Fibroblast of peridontal ligament (primary cell): ENCODE measurements at regions not wholly inside any gene's neighbourhood (a gene's known extent, or its start where the extent isn't known, plus 50 kb on each side); places are given as distances from the start of the nearest gene placed in this dataset.
A peak's percentile ranks its signal among the peaks of the same experiment; 100 is the strongest.

Source experiments
- DNase-seq: peaks from one replicate; pipeline ENCODE4 v3.0.0-alpha.2; 2010; ENCODE audit errors: extremely low read depth

- DNase-seq, result peak; percentile 73
Measured at GRCh38 chr2:54360055-54360792, 95.9 kb upstream of the SPTBN1 start.

- no peak for DNase-seq
Measured at GRCh38 chr2:54364409-54364808, 91.7 kb upstream of the SPTBN1 start.

GRCh38 chr2:54365661-54366060, 90.5 kb upstream of the SPTBN1 start:
- DNase-seq, result no peak

- DNase-seq, result no peak
Measured at GRCh38 chr2:54366487-54367280, 89.4 kb upstream of the SPTBN1 start.

- DNase-seq, result peak; percentile 45
Measured at GRCh38 chr2:54370405-54371104, 85.6 kb upstream of the SPTBN1 start.

GRCh38 chr2:54371460-54372065, 84.6 kb upstream of the SPTBN1 start:
- DNase-seq, result no peak

GRCh38 chr2:54372361-54372760, 83.8 kb upstream of the SPTBN1 start:
- no peak for DNase-seq

GRCh38 chr2:54373855-54374254, 82.3 kb upstream of the SPTBN1 start:
- no peak for DNase-seq

- no peak for DNase-seq
Measured at GRCh38 chr2:54374591-54375364, 81.3 kb upstream of the SPTBN1 start.

GRCh38 chr2:54377451-54377850, 78.7 kb upstream of the SPTBN1 start:
- DNase-seq, result no peak

- DNase-seq, result no peak
Measured at GRCh38 chr2:54377901-54378493, 78.1 kb upstream of the SPTBN1 start.

- DNase-seq, result peak; percentile 58
Measured at GRCh38 chr2:54380670-54381069, 75.5 kb upstream of the SPTBN1 start.

GRCh38 chr2:54381293-54381692, 74.8 kb upstream of the SPTBN1 start:
- DNase-seq, result no peak

- no peak for DNase-seq
Measured at GRCh38 chr2:54382601-54383000, 73.5 kb upstream of the SPTBN1 start.

GRCh38 chr2:54384301-54385203, 71.6 kb upstream of the SPTBN1 start:
- no peak for DNase-seq

- DNase-seq, result no peak
Measured at GRCh38 chr2:54385271-54385670, 70.9 kb upstream of the SPTBN1 start.

- no peak for DNase-seq
Measured at GRCh38 chr2:54386585-54386984, 69.5 kb upstream of the SPTBN1 start.

- DNase-seq, result peak; percentile 81
Measured at GRCh38 chr2:54387059-54387991, 68.8 kb upstream of the SPTBN1 start.

- DNase-seq, result no peak
Measured at GRCh38 chr2:54388076-54388475, 68.1 kb upstream of the SPTBN1 start.
